ENCODE measurements at regions not wholly inside any gene's neighbourhood (a gene's known extent, or its start where the extent isn't known, plus 50 kb on each side); places are given as distances from the start of the nearest gene placed in this dataset.
"Not testable (repeated sequence)": the region's sequence is repeated elsewhere in the genome, so short reads cannot be mapped to it uniquely, and the experiment has no call there.

DNA sequence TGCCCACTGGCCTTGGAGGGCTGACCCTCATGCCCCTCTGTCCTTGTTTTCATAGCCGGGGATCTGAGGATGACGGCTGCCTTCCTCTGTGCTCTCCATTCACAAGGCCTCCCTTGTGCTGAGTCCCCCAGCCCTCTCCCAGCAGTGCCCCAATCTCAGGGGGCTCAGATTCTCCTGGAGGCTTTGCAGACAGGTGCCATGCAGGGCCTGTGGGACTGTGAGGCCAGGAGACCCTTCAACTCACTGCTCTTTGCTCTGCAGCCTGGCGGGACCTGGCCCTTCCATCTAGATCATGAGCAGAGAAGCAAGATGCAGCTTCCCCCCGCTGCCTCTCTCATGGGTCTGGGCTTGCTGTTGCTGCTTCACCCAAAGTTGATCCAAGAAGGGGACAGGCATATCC is 356.0 kb downstream of the BCL11B start:
- no peak for DNase-seq (ENCODE audit: low read depth)

DNA sequence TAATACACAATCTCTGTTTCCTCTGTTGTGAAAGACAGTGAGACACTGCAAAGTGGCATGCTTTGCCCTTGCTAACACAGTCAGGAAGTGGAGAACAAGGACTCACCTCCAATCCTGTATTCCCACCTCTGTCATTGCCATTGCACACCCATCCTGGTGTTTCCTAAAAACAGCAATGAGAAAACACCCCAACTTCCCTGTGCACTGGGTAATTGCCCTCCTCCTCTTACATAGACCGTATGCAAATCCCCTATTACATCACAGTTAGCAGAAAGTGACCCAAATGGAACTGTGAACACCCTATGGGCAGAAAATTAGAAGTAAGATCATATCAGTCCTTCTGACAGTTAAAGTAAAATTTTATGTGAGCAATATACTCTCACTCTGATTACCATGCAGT is 355.5 kb downstream of the BCL11B start:
- no peak for DNase-seq (ENCODE audit: low read depth)

DNA sequence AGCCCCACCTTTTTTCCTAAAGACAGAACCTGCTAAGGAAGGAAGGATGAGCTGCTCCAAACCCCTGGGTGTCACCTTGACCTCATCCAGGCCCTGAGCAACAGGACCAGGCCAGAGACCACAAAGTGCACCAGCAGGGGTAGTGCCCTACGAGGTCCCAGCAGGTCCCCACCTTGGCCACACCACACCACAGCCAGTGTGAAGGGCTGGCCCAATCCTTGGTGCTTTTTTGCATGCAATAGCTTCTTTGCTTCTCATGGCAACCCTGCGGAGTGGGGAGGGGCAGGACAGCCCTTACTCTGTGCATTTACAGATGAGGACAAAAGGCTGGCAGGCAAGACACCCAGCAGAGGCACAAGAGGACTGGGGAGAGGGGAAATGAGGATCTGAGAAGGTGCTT is 352.6 kb downstream of the BCL11B start:
- DNase-seq (ENCODE audit: low read depth), result no peak

DNA sequence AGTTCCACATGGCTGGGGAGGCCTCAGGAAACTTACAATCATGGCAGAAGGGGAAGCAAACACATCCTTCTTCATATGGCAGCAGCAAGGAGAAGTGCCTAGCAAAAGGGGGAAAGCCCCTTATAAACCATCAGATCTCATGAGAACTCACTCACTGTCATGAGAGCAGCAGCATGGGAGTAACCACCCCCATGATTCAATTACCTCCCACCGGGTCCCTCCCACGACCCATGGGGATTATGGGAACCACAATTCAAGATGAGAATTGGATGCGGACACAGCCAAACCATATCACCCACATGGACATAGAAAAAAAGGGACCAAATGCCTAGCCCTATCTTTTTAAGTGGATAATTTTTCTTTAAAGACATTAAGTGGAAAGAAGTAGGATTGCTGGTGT is 350.7 kb downstream of the BCL11B start:
- DNase-seq (ENCODE audit: low read depth), result not testable (repeated sequence)

DNA sequence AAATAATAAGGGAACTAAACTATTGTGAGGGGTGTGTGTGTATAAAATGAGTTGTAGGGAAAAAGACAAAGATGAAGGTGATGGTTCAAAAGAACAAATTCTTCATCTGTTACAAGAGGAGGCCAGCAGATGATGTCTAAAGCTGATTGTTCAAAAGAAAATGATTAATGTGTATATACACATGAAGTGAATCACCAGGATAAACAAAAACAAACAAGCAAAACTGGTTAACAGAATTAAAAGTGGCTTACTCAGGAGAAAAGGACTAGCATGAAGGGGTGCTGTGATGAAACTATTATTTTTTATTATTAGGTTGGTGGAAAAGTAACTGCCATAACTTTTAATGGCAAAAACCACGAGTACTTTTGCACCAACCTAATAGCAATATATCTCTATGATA is 348.4 kb downstream of the BCL11B start:
- no peak for DNase-seq (ENCODE audit: low read depth)

DNA sequence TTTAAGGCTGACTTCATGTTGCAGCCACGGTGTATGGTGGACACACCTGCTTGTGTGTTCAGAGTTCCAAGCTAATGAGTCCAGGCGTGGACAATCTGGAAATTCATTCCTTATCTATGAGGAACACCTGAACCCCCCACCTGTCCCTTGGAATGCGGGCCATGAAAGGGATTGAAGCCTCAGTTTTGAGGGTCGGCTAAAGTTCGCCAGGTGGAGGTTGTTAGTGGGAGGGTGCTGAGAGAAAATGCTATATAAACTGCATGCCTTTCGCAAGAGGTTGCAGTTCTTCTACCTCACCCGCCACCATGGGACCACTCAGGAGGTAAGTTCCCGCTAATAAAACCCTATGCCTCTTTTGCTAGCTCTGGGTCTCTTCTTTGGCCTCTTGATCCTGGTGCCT is 348.0 kb downstream of the BCL11B start:
- DNase-seq (ENCODE audit: low read depth), result no peak

DNA sequence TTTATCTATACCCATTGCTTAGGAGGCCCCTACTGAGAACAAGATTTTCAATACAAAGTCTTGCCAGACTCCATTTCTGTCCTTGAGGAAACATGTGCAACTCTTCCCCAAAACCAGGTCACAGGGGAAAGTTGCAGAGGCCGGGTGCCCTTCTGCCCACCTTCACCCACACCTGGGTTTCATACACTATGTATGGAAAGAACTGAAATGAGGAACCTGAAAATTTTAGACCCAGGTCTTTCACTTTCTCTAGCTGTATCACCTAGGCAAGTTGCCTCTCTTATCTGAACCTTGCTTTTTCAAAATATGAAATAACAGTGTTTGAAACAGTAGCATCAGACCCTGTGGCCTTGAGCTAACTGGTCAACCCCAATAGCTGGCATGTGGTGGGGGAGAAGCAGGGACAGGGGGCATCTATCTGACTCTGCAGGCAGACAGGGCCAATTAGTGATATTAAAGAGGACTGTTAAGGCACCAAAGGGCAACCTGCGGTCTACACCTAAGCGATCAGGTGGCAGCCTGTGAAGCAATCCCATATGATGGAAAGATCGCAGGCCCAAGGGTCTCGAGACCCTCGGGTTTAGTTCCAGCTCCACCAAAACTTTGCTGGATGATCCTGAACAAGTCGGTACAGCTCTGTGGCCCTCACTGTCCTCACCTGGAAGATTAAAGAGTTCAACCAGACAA is 346.5 kb downstream of the BCL11B start:
- DNase-seq (ENCODE audit: low read depth), result no peak

DNA sequence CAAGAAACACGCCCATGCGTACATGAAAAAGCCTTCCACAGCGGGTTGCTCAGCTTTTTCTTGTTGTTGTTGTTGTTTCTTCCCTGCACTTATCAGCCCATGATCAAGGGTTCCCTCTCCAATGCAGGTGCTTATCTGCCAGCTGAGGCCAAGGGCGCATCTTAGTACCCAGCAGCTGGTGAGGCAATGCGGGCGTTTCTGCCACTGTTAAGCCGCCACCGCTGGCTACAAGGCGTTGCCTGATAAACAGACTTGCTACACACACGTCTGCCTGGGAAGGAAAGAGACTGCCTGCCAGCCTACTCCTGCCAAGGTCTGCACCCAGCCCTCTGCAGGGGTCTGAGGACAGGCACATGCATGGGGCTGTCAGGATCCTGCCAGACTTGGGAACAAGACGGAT is 345.9 kb downstream of the BCL11B start:
- DNase-seq (ENCODE audit: low read depth), result no peak

DNA sequence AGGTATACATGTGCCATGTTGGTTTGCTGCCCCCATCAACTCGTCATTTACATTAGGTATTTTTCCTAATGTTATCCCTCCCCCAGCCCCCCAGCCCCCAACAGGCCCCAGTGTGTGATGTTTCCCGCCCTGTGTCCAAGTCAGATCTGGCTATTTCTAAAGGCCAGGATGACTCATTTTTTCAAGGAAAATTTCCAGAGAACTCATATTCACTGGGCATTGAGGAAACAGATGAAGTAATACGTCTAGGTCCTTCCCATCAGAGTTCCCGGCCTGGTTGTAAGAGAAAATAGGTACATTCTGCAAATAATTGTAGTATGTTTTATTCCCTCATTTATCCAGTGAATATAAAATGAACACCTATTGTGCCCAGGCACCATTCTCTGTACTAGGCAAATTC is 345.2 kb downstream of the BCL11B start:
- DNase-seq (ENCODE audit: low read depth), result no peak

DNA sequence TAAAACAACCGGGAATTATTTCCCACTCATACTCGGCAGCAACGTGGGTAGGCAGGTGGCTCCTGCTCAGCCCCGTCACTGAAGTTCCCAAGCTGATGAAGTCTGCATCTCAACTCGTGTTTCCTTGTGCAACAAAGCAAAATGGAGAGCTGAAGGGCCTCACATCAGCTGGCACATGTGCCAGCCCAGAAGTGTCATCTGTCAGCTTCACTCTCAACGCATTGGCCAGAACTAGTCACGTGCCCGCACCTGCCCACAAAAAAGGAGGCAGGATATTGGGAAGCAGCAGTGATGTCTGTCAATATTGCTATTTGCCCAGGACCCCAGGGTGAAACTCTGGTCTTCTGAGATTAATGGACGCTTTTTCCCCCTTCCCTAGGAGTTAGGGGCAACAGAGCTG is 344.0 kb downstream of the BCL11B start:
- DNase-seq (ENCODE audit: low read depth), result no peak

DNA sequence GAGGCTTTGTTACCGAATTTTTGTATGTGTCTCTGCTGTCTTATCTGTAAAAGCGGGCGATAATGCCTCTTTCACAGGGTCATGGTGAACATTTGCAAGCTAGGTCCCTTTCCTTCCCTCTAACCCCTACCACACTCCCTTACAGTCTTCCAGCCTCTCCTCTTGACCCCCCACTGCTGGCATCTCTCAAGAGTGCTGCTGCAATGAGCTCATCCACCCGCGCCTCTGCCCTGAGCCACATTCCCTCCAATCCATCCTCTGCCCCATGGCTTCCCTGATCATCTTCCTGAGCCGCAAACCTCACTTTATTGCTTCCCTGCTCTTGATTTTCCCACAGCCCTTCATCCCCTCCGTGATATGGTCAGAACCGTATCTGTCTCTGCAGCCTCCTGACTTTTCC is 343.6 kb downstream of the BCL11B start:
- DNase-seq (ENCODE audit: low read depth), result no peak

DNA sequence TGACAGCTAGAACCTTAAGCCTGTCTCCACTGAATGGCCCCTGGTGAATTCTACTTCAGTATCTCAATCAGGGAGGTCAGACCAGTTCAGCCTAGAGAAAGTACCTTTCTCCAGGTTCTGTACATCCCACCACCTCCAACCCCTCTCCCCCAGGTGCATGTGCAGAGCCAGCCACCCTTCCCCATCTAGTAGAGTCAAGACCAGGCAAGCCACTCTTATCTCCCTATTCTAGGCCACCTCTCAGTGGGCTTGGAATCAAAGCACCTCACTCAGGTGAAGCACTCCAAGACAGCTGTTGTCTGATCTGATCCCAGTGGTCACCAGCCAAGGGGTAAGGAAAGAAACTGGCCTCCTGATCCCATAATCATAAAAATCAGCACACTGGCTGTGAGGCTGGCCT is 340.9 kb downstream of the BCL11B start:
- DNase-seq (ENCODE audit: low read depth), result no peak

DNA sequence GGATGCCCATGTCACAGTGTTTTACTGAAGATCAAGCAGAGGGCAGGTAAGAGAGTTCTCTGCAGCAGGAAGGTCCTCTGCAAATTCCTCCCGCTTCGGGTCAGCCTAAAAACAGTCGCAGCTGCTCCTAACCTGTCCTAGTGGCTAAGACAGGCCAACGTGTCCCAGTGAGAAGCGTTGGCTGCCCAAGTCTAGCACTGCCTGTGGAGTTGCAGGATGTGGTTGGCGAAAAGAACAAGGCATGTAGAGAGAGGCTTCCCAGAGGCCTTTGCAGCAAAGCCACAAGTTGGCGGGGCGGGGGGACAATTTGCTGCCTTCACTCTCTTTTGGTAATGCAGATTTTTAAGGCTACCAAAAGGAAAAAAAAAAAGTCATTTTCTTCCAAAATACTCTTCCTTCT is 340.1 kb downstream of the BCL11B start:
- no peak for DNase-seq (ENCODE audit: low read depth)

DNA sequence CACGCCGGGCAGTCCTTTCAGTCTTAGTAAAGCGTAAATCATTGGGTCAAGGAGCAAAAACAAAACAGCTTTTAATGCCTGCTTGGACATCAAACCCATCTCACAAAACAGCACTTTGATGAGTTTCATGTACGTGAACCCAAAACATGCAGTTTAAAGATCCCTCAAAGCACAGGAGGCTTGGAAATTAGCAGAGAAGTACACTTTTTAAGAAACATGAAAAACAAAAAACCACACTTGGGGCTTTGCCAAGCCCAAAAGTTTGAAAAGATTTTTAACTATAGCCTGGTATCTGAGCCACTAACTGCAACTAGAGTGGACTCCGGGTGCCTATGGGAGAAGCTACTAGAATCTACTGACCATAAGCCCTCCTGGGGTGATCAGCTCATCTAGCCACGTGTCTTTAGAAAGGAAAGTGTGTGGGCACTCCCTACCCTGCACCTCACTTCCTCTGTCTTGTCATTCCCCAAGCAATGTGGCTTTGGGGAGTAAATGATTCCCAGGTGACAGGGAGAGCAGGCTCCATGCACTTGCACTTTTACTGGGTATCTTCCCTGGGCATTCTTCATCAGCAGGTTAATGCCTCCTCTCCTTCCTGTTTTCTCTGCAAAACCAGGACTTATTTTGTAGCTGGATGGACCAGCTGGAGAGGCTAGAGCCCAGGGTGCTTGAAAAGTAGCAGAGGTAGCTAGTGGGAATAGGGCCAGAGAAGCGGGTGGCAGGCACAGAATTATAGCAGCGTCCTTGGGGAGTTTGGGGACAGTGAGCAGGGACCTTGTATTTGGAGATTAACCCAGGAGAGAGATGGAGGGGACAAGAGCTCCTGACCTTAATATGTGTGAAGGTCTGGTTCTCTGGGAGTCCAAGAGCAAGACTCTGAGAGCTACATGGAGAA is 339.3 kb downstream of the BCL11B start:
- DNase-seq (ENCODE audit: low read depth), result no peak

DNA sequence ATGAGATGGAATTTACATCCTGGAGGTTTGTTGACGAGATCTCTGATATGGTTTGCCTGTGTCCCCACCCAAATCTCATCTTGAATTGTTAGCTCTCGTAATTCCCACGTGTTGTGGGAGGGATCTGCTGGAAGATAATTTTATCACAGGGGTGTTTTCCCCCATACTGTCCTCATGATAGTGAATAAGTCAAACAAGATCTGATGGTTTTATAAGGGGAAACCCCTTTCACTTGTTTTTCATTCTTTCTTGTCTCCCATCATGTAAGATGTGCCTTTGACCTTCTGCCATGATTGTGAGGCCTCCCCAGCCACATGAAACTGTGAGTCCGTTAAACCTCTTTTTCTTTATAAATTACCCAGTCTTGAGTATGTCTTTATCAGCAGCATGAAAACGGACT is 337.4 kb downstream of the BCL11B start:
- not testable (repeated sequence) for DNase-seq (ENCODE audit: low read depth)

DNA sequence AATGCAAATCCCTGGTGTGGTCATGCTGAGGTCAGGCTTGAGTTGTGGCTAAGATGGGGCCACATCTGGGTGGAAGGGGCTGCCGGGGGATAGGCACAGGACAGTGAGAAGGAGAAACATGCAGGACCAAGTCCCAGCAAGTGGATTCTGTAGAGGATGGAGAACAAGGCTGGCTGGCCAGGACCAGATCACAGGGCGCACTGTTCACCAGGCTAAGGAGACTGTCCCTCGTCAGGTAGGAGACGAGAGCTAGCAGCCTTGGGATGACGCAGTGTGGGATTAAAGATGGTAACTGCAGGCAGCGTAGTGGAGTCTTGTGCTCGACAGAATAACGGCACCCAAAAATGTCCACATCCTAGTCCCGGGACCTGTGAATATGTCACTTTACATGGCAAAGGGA is 336.1 kb downstream of the BCL11B start:
- DNase-seq (ENCODE audit: low read depth), result no peak

DNA sequence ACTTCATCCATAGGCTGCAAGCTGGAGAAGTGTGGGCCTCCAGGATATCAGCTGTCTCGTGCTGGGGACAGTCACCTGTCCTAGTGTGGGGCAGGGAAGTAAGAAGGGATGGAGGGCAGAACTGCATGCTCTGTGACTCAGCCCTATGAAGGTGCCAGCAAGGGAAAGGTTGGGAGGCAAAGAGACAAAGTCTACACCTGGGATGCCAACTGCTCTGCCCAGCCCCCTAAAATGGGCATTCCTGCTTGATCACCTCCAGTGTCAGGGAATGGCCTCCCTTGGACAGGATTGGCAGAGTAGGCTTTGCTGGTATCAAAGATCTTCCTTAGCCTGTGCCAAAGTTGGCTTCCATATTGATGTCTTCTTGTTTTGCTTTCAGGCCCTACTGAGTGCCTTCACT is 335.0 kb downstream of the BCL11B start:
- DNase-seq (ENCODE audit: low read depth), result no peak

DNA sequence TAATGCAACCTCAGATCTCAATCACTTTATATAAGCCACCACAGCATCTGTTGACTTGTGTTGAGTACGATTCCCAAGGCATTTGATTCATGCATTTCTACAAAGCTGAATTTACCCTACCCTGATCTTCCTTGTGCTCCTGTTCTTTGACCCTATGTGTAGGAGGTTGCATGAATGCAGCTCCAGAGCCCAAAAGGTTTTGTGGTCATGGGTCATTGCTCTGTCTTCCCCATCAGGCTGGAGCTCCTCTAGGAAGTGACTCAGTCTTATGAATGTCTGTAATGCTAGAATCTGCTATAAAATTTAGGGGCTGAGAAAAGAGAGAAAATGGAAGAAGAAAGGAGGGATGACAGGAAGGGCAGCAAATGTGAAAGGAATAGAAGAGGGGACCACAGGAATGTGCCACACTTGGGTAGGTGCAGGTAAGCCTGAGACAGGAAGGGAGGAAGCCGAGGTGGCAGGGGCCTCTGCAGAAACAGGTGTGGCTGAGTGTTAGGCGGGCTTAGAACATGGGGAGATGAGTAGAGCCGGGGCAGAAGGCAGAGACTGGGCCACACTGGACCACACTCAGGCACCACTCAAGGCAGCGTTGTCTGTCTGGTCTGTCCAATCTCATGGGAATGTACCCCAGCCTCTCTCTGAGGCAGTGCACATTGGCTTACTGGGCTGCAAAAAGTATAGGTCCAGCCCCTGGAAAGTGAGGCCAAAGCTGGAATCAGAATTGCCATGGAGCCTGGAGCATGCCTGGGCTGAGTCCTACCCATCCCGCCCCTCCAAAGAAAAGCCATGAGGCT is 334.1 kb downstream of the BCL11B start:
- DNase-seq (ENCODE audit: low read depth), result no peak

DNA sequence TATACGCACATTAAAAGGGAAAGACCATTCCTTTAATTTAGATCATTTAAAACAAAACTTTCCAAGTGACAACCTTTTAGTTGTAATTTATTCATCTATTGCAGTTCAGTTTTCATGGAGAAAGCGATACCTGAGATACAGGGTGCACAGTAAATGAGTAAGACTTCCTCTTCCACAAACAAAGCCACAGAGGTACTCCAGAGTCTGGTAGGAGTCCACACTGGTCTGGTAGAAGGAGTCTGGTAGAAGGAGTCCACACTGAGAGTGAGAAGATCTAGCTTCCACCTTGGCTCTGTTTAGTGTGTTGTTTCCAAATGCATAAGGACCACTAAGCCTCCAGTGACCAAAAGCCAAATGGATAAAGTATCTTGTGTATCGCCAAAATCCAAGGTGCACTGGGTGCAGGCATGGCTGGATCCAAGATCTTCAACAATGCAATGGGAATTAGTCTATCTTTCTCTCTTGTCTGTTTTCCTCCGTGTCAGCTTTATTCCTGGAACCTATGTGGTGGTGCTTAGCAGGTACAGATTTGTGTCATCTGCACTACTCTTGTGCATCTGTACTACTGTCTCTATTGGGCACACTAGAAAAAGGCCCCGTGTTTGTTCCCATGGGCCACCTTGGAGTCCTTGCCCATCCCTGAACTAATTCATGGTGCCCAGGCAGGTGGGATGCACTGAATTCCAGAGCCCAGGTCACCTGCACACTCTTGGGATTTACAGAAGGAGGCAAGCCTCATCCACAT is 331.1 kb downstream of the BCL11B start:
- DNase-seq (ENCODE audit: low read depth), result no peak

DNA sequence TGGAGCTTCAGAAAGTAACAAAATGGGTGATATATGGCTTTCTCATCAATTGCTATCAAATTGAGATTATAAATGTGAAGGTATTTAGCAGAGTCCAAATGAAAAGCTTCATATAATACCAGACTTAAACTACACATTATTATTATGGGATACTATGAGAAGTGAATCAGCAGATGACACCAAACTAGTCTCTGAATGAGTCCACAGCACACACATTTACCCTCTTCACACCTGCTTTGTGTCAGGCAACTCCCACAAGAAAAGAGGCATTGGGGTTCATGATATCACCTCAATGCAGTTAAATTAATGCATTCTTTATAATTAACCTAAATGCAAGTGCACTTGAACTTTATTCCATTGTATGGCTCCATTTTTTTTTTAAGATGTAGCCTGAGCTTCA is 330.5 kb downstream of the BCL11B start:
- DNase-seq (ENCODE audit: low read depth), result no peak

DNA sequence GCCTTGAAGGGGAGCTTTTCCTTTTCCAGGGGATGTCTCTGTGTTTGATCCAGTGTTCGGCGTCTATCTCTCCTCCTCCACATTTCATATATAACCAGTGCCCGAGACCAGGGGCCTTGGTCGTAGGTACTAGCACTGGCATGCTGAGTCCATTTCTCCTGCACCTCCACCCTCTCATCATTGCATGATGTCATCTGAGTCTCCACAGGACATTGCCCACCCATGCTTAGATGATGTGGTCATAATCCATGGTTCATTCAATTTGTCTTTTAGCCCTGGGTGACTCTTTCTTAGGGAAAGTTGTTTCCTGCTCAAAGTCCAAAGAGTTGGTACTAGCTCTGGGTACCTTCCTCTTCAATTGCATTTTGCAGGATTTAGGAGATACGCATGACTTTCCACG is 328.1 kb downstream of the BCL11B start:
- DNase-seq (ENCODE audit: low read depth), result no peak

DNA sequence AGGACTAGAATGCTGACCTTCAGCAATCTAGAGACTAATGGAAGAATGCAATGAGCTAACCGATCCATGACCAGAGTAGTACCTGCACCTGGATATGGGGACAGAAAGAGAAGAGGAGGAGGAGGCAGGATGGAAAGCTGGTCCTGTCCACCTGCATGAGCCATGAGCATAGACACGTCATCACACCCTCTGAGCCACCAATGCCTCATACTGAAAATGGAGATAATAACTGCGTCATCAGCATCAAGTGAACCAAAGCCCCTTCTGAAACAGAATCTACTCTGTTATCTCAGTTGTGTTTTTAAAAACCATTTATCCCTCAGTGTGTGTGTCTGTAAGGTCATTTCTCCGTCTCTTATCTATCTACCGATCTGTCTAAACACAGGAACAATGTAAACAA is 327.0 kb downstream of the BCL11B start:
- no peak for DNase-seq (ENCODE audit: low read depth)

All from non-pigmented ciliary epithelial cell (primary cell).